GM23338 (cell line): ENCODE measurements at regions not wholly inside any gene's neighbourhood (a gene's known extent, or its start where the extent isn't known, plus 50 kb on each side); places are given as distances from the start of the nearest gene placed in this dataset.

Experiments used
- ATAC-seq: fragments of 200-7000 bp; cut with Tn5 transposase; 3 replicates; pipeline ENCODE4 v1.9.1; 2020
- DNase-seq: peaks from one replicate; pipeline ENCODE4 v3.0.0-alpha.2; 2015; ENCODE audit warnings: low spot score
- H2AFZ ChIP-seq: fragments of 200-600 bp; sonication (generic); 2 replicates; pipeline ENCODE4 v1.8.0; 2016; ENCODE audit warnings: antibody characterized with exemption, mild to moderate bottlenecking, moderate library complexity
- H3F3A ChIP-seq: fragments of 200-600 bp; sonication (generic); replicated peaks from 2 replicates; pipeline ENCODE4 v1.8.0; 2017; ENCODE audit warnings: antibody characterized with exemption, mixed run types, low read depth
- H3K27ac ChIP-seq: fragments of 200-600 bp; sonication (generic); 2 replicates; pipeline ENCODE4 v1.6.1; 2016; ENCODE audit warnings: low read depth
- H3K27me3 ChIP-seq: fragments of 200-600 bp; sonication (generic); 2 replicates; pipeline ENCODE4 v1.8.0; 2016; ENCODE audit warnings: mild to moderate bottlenecking, mixed run types, moderate library complexity; ENCODE audit not compliant: insufficient read depth
- H3K36me3 ChIP-seq: fragments of 200-600 bp; sonication (generic); 2 replicates; pipeline ENCODE4 v1.8.0; 2016; ENCODE audit warnings: mild to moderate bottlenecking; ENCODE audit not compliant: insufficient read depth
- H3K4me1 ChIP-seq: fragments of 200-600 bp; sonication (generic); 2 replicates; pipeline ENCODE4 v1.8.0; 2016; ENCODE audit warnings: mild to moderate bottlenecking, moderate library complexity; ENCODE audit not compliant: insufficient read depth
- H3K4me2 ChIP-seq: fragments of 200-600 bp; sonication (generic); 2 replicates; pipeline ENCODE4 v1.7.1; 2017; ENCODE audit warnings: mixed run types
- H3K4me3 ChIP-seq: fragments of 200-600 bp; sonication (generic); 2 replicates; pipeline ENCODE4 v1.6.1; 2016; ENCODE audit warnings: mixed run types
- H3K79me2 ChIP-seq: fragments of 200-600 bp; sonication (generic); replicated peaks from 2 replicates; pipeline ENCODE4 v1.8.0; 2017; ENCODE audit warnings: mild to moderate bottlenecking; ENCODE audit not compliant: insufficient read depth
- H3K9me2 ChIP-seq: fragments of 200-600 bp; sonication (generic); 2 replicates; pipeline ENCODE4 v1.8.0; 2017; ENCODE audit not compliant: insufficient read depth
- H4K20me1 ChIP-seq: fragments of 200-600 bp; sonication (generic); replicated peaks from 2 replicates; pipeline ENCODE4 v1.8.0; 2017; ENCODE audit warnings: mild to moderate bottlenecking; ENCODE audit not compliant: insufficient read depth
- H3K27ac Mint-ChIP-seq: 2 replicates; pipeline ENCODE4 v1.8.0; 2020; ENCODE audit warnings: inconsistent platforms, mild to moderate bottlenecking, moderate library complexity, mixed read lengths
- H3K27me3 Mint-ChIP-seq: 3 replicates; pipeline ENCODE4 v1.8.0; 2022; ENCODE audit warnings: low read depth, mild to moderate bottlenecking, moderate library complexity, mixed read lengths, inconsistent platforms; ENCODE audit not compliant: insufficient read depth, poor library complexity
- H3K36me3 Mint-ChIP-seq: 3 replicates; pipeline ENCODE4 v1.8.0; 2021; ENCODE audit warnings: low read depth, mild to moderate bottlenecking, inconsistent platforms, moderate library complexity, mixed read lengths
- H3K4me1 Mint-ChIP-seq: 3 replicates; pipeline ENCODE4 v1.8.0; 2020; ENCODE audit warnings: mild to moderate bottlenecking, inconsistent platforms, mixed read lengths
- H3K4me3 Mint-ChIP-seq: 3 replicates; pipeline ENCODE4 v1.8.0; 2021; ENCODE audit warnings: moderate library complexity, mild to moderate bottlenecking, inconsistent platforms, mixed read lengths
- H3K9me3 Mint-ChIP-seq: 3 replicates; pipeline ENCODE4 v1.8.0; 2020; ENCODE audit warnings: moderate library complexity, mild to moderate bottlenecking, inconsistent platforms, mixed read lengths
- CREB1 ChIP-seq: fragments of 250-450 bp; sonication (Bioruptor Pico); IDR thresholded peaks from 2 replicates; pipeline ENCODE4 v1.5.0; 2020; ENCODE audit warnings: low read depth, mild to moderate bottlenecking, moderate library complexity
- EZH2 ChIP-seq: fragments of 200-600 bp; sonication (generic); IDR thresholded peaks from one replicate; pipeline ENCODE4 v1.8.0; 2017; ENCODE audit warnings: antibody characterized with exemption, mild to moderate bottlenecking, low read depth; ENCODE audit not compliant: unreplicated experiment
- EZH2phosphoT487 ChIP-seq: fragments of 200-600 bp; sonication (generic); IDR thresholded peaks from one replicate; pipeline ENCODE4 v1.8.1; 2018; ENCODE audit warnings: antibody characterized with exemption; ENCODE audit not compliant: unreplicated experiment
- JUNB ChIP-seq: IDR thresholded peaks from one replicate; pipeline ENCODE4 v1.6.1; 2016; ENCODE audit warnings: antibody characterized with exemption; ENCODE audit not compliant: unreplicated experiment
- NANOG ChIP-seq: IDR thresholded peaks from 2 replicates; pipeline ENCODE4 v1.6.1; 2016; ENCODE audit warnings: antibody characterized with exemption, borderline replicate concordance
- POLR2AphosphoS5 ChIP-seq: IDR thresholded peaks from 2 replicates; pipeline ENCODE4 v1.6.1; 2016; ENCODE audit warnings: antibody characterized with exemption, low read depth
- STAT1 ChIP-seq: IDR thresholded peaks from one replicate; pipeline ENCODE4 v1.6.1; 2016; ENCODE audit warnings: antibody characterized with exemption; ENCODE audit not compliant: unreplicated experiment
- ZNF114 ChIP-seq: fragments of 250-450 bp; sonication (Bioruptor Pico); IDR thresholded peaks from 2 replicates; pipeline ENCODE4 v1.5.0; 2020; ENCODE audit warnings: mild to moderate bottlenecking, moderate library complexity
- TF ChIP-seq, protein P1 (sequence below): fragments of 250-450 bp; sonication (Bioruptor Pico); IDR thresholded peaks from 2 replicates; pipeline ENCODE4 v1.5.0; 2020; ENCODE audit warnings: mild to moderate bottlenecking, moderate library complexity
- TF ChIP-seq, protein P2 (sequence below), 2 experiments: fragments of 200-600 bp in 1 of 2; sonication (generic) in 1 of 2; conservative IDR thresholded peaks; 2 replicates each; pipeline versions ENCODE4 v1.5.1 to v1.6.1; 2016 to 2017; ENCODE audit warnings: antibody characterized with exemption in 2 of 2, low read depth in 2 of 2, mild to moderate bottlenecking in 2 of 2, moderate library complexity in 1 of 2
- TF ChIP-seq, protein P3 (sequence below): IDR thresholded peaks from 2 replicates; pipeline ENCODE4 v1.6.1; 2016; ENCODE audit warnings: antibody characterized with exemption

DNA sequence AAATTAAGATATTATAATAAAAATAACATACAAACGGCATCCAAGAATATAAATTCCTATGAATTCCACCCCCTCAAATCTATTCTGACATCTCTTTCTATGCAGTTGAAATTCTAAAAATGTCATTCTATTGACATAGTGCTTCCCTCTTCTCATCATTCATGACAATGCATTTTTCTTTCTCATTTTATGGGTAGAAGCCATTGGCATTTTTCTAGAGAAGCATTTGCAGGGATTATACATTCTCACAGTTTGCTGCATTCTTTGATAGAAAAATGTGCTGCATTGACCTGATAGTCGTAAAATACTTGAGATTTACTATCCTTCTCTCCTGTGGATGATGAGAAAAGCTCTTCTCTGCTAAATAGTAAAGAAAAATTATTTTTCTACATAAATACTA is 760.9 kb upstream of the ACO1 start (continued):
- TF ChIP-seq, protein P1, sequence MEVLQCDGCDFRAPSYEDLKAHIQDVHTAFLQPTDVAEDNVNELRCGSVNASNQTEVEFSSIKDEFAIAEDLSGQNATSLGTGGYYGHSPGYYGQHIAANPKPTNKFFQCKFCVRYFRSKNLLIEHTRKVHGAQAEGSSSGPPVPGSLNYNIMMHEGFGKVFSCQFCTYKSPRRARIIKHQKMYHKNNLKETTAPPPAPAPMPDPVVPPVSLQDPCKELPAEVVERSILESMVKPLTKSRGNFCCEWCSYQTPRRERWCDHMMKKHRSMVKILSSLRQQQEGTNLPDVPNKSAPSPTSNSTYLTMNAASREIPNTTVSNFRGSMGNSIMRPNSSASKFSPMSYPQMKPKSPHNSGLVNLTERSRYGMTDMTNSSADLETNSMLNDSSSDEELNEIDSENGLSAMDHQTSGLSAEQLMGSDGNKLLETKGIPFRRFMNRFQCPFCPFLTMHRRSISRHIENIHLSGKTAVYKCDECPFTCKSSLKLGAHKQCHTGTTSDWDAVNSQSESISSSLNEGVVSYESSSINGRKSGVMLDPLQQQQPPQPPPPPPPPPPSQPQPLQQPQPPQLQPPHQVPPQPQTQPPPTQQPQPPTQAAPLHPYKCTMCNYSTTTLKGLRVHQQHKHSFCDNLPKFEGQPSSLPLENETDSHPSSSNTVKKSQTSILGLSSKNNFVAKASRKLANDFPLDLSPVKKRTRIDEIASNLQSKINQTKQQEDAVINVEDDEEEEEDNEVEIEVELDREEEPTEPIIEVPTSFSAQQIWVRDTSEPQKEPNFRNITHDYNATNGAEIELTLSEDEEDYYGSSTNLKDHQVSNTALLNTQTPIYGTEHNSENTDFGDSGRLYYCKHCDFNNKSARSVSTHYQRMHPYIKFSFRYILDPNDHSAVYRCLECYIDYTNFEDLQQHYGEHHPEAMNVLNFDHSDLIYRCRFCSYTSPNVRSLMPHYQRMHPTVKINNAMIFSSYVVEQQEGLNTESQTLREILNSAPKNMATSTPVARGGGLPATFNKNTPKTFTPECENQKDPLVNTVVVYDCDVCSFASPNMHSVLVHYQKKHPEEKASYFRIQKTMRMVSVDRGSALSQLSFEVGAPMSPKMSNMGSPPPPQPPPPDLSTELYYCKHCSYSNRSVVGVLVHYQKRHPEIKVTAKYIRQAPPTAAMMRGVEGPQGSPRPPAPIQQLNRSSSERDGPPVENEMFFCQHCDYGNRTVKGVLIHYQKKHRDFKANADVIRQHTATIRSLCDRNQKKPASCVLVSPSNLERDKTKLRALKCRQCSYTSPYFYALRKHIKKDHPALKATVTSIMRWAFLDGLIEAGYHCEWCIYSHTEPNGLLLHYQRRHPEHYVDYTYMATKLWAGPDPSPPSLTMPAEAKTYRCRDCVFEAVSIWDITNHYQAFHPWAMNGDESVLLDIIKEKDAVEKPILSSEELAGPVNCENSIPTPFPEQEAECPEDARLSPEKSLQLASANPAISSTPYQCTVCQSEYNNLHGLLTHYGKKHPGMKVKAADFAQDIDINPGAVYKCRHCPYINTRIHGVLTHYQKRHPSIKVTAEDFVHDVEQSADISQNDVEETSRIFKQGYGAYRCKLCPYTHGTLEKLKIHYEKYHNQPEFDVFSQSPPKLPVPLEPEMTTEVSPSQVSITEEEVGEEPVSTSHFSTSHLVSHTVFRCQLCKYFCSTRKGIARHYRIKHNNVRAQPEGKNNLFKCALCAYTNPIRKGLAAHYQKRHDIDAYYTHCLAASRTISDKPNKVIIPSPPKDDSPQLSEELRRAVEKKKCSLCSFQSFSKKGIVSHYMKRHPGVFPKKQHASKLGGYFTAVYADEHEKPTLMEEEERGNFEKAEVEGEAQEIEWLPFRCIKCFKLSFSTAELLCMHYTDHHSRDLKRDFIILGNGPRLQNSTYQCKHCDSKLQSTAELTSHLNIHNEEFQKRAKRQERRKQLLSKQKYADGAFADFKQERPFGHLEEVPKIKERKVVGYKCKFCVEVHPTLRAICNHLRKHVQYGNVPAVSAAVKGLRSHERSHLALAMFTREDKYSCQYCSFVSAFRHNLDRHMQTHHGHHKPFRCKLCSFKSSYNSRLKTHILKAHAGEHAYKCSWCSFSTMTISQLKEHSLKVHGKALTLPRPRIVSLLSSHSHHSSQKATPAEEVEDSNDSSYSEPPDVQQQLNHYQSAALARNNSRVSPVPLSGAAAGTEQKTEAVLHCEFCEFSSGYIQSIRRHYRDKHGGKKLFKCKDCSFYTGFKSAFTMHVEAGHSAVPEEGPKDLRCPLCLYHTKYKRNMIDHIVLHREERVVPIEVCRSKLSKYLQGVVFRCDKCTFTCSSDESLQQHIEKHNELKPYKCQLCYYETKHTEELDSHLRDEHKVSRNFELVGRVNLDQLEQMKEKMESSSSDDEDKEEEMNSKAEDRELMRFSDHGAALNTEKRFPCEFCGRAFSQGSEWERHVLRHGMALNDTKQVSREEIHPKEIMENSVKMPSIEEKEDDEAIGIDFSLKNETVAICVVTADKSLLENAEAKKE, result no peak
- TF ChIP-seq POLR2AphosphoS5, result no peak
- TF ChIP-seq ZNF114 (CRISPR knock-in tag), result no peak
- TF ChIP-seq EZH2, result no peak
- TF ChIP-seq, protein P2, sequence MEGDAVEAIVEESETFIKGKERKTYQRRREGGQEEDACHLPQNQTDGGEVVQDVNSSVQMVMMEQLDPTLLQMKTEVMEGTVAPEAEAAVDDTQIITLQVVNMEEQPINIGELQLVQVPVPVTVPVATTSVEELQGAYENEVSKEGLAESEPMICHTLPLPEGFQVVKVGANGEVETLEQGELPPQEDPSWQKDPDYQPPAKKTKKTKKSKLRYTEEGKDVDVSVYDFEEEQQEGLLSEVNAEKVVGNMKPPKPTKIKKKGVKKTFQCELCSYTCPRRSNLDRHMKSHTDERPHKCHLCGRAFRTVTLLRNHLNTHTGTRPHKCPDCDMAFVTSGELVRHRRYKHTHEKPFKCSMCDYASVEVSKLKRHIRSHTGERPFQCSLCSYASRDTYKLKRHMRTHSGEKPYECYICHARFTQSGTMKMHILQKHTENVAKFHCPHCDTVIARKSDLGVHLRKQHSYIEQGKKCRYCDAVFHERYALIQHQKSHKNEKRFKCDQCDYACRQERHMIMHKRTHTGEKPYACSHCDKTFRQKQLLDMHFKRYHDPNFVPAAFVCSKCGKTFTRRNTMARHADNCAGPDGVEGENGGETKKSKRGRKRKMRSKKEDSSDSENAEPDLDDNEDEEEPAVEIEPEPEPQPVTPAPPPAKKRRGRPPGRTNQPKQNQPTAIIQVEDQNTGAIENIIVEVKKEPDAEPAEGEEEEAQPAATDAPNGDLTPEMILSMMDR (conservative IDR thresholded peaks at IDR 0.05; ENCODE audit: low read depth in 2 of 2), result no peak
- no peak for TF ChIP-seq EZH2phosphoT487

DNA sequence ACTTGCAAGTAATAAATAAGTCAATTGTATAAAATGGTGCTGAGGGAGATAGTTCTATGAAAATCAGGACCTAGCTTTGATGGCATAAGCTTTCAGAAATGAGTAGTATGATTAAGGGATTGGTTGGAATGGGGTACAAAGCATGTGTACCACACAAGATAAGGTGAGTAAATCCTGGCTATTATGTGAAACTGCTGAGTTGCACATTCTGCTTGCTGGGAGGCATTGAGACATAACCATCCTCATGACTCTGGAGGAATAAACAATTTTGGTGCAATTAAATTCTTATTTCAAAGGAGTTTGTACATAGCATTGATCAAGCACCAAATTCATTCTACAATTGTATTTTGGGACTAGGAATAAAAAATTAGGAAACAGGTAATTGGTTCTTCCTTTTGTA is 755.2 kb upstream of the ACO1 start:
- peaks cover 22% of the 10 kb centered on the region for H3K4me1 ChIP-seq
- H4K20me1 ChIP-seq, result no peaks in the 10 kb centered on the region
- no peaks in the 10 kb centered on the region for H3K9me3 Mint-ChIP-seq
- no peak overlapping the region for H3K27ac Mint-ChIP-seq
- no peaks in the 10 kb centered on the region for H3K27me3 ChIP-seq
- no peak overlapping the region for H2AFZ ChIP-seq
- no peaks in the 10 kb centered on the region for H3K9me2 ChIP-seq
- no peak overlapping the region for H3K4me3 Mint-ChIP-seq
- H3K79me2 ChIP-seq, result no peaks in the 10 kb centered on the region
- ATAC-seq, result no peak
- DNase-seq, result no peak
- no peaks in the 10 kb centered on the region for H3K4me1 Mint-ChIP-seq
- H3F3A ChIP-seq, result no peaks in the 10 kb centered on the region
- H3K4me3 ChIP-seq, result no peak overlapping the region
- H3K36me3 Mint-ChIP-seq, result no peaks in the 10 kb centered on the region
- no peak overlapping the region for H3K27ac ChIP-seq
- H3K4me2 ChIP-seq, result no peak overlapping the region
- H3K27me3 Mint-ChIP-seq, result no peaks in the 10 kb centered on the region
- no peaks in the 10 kb centered on the region for H3K36me3 ChIP-seq
- TF ChIP-seq EZH2phosphoT487 (no peak), CREB1 (CRISPR knock-in tag) (no peak), ZNF114 (CRISPR knock-in tag) (no peak), JUNB (no peak), STAT1 (no peak), EZH2 (no peak), NANOG (no peak)
- TF ChIP-seq, protein P3, sequence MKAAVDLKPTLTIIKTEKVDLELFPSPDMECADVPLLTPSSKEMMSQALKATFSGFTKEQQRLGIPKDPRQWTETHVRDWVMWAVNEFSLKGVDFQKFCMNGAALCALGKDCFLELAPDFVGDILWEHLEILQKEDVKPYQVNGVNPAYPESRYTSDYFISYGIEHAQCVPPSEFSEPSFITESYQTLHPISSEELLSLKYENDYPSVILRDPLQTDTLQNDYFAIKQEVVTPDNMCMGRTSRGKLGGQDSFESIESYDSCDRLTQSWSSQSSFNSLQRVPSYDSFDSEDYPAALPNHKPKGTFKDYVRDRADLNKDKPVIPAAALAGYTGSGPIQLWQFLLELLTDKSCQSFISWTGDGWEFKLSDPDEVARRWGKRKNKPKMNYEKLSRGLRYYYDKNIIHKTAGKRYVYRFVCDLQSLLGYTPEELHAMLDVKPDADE, result no peak
- TF ChIP-seq, protein P2 (conservative IDR thresholded peaks at IDR 0.05; ENCODE audit: low read depth in 2 of 2), result no peak
